ENCODE measurements at regions not wholly inside any gene's neighbourhood (a gene's known extent, or its start where the extent isn't known, plus 50 kb on each side); places are given as distances from the start of the nearest gene placed in this dataset.

DNA sequence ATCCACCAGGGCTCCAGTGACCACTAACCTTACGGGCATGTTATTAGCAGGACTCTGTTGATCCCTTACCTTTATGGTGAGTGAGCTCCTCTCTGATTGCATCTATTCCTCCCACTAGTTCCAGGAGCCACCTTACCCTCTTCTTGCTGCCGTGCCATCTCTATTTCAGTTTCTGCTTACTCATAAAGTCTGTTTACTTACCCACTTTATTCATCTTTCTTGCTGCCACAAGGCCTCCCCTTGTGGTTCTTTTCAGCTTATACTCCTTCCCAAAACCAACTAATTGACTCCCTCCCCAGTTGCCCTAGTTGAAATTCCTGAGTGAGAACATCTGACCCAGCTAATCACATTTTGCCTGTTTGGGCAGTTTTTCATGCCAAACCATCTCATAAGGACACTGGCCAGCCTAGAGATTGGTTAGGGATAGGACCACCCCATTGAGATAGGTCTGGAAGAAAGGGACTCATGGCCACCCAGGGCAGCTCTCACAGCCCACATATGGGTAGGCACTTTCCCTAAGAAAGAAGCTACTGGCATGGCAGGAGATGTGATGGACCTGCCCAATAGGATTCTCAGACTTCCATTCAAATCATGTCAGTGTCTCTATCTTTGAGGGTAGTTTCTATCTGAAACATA, 412.7 kb downstream of the EFNA5 start:
- DNase-seq, result no peak

DNA sequence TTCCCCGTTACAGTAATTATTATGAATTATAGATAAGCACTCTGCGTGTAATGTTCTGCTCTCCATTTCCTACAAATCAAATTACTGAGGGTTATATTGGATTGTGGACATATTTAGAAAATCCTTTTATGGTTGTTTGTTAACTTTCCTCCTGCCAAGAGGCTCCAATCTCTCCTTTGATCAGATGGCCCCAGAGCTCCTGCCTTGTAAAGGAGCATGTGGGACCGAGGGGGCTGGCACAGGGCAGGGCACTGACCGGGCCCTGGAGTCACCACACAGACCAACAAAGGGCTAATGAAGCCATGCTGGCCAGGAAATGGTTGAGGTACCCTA, 415.9 kb downstream of the EFNA5 start:
- DNase-seq, result no peak

DNA sequence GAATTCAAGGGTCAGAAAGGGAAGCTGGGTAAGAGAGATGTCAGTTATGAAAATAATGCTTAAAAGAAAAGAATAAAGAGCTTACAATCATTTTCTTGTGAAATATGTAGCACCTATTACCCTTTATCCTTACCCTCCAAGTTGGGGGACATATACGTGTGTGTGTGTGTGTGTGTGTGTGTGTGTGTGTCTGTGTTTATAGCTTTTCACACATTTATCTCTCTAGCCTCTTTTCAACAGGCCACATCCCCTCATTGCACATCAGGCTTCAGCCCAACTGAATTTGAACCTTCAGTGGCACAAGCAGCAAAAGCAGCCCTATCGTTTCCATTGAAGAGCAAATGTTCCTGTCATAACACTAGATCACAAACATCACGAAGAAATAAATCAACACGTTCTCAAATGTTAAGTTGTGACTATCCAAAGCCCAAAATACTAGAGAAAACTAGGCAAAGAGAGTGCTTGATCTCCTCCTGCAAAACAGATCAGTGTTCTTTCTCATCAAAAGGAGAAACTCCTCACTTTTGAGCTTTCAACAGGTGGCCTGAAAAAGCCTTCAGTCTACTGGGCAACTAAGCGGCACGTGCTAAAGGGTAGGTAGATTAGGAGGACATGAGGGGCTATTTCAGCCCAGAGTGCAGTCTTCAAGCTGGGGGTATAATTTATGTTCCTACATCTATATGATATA, 416.4 kb downstream of the EFNA5 start:
- DNase-seq, result no peak

DNA sequence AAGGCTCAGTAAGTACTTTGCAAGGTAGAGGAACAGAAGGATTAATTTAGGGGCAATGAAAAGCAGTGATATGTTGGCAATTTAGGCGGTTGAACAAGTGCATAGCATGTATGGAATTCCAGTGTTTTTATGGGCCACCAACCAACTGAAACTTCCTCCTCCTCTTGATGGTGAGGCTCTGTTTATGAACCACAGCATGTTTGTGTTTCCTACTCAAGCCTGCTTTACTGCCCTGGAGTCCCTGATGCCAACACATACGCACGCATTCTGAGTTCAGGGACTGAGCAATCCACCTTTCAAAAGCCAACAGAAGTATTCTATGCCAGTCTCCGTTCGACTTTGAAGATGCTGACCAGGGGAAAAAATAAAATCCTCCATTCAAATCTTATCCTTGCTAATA, 417.5 kb downstream of the EFNA5 start:
- DNase-seq, result no peak

DNA sequence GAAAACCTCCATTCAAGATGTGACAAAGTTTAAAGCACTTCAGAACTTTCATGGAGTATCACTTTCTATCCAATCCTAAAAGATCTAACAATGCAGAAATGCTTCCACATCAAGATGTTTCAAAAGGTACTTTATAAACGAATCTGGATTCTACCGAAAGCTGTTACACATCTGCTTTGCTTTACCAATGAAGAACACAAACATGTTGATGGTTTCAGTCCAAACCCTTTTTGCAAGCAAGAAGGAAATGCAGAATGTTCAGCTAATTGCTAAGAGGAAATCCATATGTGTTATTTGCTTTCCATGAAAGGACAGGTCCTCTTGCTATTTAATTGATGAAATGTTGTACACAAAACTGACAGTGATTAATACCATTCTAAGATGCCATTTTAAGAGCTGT, 419.6 kb downstream of the EFNA5 start:
- no peak for DNase-seq

DNA sequence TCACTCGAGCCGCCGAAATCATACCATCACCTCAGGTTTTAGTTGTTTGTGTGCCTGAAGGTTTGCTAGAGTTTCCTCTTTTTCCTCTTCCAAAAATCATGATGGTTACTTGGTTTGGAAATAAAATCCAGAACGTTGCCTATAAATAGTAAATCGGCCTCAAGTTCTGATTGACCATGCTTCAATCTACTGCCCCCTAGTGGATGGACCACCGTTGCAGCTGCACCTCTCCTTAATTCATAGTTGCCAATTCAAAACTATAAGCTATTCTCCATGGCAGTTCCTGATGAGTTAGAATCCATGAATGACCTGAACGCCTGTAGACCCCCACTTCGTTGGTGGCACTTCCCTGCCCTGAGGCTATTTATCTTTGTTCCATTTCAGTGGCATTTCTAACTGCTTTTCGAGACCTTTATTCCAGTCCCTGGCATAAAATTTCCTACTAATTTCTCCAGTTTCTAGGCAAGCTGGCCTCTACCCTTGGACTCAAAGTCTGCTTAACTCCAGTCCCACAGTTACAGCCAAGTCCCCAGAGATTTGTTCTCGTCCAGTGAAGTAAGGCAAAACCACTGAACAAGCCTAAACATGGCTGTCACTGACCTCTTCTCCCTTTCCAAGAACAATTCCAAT, 422.6 kb downstream of the EFNA5 start:
- peak; percentile 38 for DNase-seq

DNA sequence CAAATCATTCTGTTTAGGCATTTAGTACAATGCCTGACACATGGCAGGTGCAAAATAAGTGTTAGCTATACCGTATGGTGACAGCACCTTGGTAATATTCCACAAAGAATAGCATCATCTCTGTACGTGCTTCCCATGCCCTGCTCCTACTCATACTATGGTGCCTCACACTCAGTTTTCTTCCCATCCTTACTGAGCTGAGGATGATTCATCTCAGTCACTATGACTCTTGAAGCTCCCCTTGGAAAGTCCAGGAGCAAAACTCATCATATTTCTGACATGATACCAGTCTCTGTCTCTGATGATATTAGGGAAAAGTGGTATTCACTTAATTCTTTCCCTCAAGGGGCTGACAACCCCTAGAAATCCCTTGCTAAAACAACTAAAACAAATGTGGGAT, 423.3 kb downstream of the EFNA5 start:
- DNase-seq, result no peak

DNA sequence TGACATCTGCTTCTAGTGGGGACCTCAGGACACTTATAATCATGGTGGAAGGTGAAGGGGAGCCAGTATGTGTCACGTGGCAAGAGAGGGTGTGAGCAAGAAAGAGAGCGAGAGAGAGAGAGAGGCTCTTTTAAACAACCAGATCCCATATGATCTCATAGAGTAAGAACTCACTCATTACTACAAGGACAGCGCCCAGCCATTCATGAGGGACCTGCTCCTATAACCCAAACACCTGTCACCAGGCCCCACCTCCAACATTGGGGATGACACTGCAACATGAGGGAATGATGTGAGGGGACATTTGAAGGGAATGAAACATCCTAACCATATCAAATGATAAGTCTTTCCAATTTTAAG, 427.5 kb downstream of the EFNA5 start:
- no peak for DNase-seq

DNA sequence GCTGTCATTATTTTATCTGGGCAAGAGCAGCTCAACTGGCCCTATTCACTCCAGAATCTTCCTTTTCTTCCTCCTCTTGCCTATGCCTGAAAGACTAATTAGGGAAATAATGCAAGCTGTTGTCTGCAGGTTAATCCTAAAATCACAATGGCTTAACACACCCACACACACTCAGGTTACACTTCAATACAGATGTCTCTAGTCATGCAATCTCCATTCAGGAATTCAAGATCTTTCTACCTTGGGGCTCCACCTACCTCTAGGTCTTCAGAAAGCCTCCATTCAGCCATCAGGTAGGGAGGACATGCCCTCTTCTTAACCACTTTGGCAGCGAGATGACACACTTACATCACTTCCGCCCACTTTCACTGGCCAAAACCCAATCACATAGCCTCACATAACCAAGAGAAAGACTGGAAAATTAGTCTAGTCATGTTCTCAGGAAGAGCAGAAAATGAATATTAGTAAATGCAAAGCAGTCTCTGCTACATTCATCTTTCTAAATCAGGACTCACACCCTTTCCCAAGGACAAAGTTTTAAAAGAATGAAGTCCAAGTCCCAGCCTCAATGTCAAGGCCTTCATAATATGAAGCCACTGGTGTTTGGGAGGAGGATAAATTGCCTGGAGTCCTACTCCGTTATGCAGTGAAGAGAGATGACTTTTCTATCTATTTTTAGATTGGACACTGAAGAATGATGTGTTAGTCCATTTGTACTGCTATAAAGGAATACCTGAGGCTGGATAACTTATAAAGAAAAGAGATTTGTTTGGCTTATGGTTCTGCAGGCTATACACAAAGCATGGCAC, 428.1 kb downstream of the EFNA5 start:
- no peak for DNase-seq

DNA sequence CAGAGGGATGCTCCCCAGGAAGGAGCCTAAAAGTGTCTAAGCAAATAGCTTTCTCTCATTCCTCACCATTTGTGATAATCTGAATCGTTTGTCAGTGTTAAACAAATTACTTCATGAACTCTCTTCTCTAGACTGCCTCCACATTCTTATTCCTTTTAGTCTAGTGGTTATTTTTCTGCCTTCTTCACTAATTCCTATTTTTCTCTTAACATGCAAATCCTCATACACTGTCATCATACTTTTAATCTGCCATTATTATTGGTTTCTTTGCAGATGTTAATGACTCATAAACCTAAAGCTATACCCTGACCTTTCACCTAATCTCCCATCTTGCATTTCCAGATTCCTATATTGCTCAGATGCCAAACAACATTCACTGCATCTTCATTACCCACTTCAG, 428.9 kb downstream of the EFNA5 start:
- no peak for DNase-seq

DNA sequence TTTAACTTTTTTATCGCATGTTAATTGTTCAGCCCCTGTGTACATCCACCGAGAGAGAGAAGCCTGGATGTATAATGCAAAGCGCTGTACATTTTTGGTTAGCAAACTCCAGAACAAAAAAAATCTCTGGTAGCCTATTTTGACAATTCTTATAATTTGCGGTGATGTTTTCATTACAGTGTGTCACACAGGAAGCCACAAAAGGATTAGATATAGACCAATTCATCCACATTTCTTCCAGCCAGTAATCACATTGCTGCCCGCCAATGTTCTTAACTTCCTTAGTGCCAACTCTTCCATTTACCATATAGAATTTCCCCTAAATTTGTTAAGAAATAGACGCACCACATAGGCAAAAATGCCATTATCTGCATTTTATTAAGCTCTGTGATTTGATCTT, 435.6 kb downstream of the EFNA5 start:
- DNase-seq, result no peak

DNA sequence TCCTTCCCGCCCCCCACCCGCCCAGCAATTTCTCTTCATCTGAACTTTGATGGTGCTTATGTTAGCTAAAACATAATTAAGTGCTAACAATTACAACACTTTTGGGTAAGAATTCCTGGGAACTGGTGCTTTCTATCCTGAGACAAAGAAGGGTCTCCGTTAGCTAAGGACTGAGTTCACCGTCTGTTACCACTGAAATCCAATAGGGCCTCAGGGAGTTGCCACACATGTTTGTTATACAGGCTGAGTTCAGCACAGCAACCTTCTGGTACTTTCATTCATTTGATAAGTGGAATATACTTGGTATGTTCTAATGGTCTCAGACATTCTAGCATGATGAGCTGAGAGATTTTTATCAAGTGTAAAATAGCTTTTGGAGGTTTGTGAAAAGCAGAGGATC, 437.9 kb downstream of the EFNA5 start:
- no peak for DNase-seq

DNA sequence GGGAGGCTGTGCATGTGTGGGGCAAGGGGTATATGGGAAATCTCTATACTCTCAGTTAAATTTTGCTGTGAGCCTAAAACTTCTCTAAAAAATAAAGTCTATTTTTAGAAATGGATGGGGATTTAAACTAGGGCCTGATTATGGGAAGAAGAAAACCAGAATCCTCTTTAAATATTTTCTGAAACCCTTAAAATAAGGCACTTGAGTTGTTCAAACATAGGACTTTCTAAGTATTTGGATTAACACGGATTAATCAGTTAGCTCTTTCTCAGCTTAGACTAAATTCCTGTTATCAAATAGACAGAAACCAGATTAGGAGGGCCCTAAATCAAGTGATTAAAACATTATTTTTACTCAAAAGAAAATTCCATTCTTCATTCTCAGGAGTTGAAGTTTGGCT, 438.4 kb downstream of the EFNA5 start:
- DNase-seq, result no peak

DNA sequence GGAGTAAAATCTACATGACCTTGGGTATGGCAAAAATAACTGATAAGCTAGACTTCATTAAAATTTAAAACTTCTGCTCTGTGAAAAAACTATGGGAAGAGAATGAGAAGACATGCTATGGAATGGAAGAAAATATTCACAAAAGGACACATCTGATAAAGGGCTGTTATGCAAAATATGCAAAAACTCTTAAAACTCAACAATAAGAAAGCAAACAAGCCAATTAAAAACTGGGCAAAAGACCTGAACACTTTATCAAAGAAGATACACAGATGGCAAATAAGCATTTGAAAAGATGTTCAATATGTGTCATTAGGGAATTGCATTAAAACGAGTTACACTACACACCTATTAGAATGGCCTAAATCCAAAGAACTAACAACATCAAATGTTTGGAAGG, 439.5 kb downstream of the EFNA5 start:
- DNase-seq, result no peak

DNA sequence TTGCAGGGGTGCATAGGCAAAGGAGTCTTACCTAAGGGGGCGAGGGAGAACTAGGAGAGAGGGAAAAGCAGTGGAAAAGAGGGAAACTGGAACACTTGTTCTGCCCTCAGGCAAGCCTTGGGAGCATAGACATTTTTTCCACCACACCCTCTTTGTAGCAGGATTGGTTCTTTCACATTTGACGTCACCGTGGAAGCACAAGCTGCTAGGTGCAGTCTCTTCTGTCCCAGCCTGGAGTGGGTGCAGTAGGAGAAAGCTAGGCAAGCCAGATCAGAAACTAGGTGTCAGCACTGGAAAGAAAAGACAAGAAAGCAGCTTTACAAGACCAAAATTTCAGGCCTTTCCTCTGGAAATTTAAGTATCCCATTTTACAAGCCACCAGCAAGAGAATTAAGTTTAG, 440.4 kb downstream of the EFNA5 start:
- no peak for DNase-seq

DNA sequence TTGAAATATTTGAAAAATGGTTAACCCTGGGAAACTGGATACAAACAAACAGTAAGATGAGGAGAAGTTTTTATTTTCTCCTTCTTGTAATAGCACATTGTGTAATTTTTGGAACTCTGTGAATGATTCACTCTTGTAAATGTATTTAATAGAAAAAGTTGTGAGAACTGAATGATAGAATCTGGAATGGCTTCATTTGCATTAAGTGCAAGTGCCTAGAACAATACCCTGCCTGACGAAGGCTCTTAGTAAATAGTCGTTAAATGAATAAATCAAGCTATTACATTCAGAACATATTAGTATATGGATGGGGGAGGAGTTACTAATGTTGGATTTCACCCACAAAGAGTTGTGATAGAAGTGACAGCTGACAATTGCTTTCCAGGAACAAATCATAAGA, 442.5 kb downstream of the EFNA5 start:
- DNase-seq, result no peak

DNA sequence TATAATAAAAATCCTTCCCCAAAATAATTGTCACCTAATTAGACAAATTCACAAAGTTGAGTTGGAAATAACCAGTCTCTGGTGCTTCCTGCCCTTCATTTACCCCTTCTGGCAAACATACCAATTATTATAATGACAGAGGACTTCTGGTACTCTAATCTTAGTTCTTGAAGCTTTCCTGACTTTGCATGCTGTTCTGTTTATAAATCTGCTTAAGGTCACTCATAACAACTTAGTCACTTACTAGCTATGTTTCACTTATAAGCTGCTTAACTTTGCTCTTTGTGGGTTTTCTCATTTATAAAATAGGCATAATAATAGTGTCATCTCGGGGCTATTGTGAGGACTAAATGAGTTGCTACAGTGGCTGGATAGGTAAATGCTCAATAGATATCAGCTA, 446.5 kb downstream of the EFNA5 start:
- DNase-seq, result no peak

DNA sequence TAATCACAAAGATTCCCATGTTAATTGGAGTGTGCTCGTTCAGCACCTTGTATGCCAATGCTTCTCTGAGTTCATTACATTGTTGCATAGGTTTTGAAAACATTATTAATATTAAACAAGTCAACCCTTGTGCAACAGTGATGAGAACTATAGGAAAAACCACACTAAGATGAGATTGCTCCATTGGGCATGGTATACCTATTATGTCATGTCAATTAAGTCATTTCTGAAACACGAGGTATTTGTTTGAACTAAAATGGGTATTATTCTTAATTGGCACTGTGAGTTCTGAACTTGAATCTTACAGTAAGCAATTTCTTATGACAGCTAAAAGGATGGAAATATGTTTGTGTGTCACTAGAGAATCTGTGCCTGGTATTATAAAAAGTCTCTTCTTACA, 447.7 kb downstream of the EFNA5 start:
- no peak for DNase-seq

DNA sequence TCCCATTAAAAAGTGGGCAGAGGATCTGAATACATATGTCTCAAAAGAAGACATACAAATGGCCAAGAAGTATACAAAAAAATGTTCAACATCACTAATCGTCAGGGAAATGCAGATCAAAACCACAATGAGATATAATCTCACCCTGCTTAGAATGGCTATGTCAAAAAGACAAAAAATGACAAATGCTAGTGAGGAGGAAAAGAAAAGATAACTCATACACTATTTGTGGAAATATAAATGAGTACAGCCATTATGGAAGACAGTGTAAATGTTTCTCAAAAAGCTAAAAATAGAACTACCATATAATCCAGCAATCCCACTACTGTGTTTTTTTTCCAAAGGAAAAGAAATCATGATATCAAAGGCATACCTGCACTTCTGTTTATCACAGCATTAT, 450.7 kb downstream of the EFNA5 start:
- no peak for DNase-seq

DNA sequence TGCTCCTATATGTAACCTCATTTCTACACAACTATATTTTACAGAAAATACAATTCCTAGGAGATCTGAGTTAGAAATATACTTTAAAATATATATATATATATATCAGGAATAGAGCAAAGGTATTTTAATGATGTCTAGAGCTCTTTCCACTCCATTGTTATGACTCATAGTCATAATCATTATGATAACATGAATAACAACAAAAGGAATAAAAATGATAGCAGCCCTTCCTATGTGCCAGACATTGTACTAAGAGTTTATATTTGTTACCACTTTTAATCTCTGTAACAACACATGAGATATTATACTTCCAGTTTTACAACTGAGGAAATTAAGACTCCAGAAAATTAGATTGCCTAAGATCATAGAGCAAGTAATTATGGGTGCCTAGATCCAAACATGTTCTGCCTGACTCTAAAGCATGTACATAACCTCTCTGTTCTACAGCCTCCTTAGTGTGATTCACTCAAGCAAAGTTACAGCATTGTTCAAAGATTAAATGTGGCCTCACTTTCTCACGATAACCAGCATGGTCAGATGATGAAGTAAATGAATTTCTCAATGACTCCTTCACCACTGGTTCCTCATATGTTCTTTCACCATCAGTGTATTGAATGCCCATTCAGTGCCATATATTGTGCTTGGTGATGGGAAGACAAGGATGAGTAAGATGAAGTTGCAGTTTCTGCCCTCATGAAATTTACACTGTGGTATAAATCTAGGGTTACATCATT, 452.1 kb downstream of the EFNA5 start:
- DNase-seq, result no peak

DNA sequence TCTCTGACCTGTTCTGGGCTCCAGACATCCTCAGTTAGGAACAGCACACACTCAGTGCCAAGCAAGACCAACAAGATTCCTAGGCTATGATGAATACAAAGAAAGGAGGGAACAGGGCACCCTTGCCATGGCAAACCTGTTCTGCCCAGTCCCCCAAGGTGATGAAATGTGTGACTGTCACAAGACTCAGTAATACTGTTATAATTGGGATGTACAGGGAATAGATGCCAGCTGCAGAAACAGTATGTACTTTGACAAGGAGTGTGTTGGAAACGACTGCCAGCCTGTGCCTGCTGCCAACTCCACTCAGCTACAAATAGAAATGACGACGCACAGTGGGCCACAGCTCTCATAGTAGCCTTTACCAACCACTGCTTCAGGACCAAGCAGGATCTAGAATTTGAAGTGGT, 453.0 kb downstream of the EFNA5 start:
- no peak for DNase-seq

DNA sequence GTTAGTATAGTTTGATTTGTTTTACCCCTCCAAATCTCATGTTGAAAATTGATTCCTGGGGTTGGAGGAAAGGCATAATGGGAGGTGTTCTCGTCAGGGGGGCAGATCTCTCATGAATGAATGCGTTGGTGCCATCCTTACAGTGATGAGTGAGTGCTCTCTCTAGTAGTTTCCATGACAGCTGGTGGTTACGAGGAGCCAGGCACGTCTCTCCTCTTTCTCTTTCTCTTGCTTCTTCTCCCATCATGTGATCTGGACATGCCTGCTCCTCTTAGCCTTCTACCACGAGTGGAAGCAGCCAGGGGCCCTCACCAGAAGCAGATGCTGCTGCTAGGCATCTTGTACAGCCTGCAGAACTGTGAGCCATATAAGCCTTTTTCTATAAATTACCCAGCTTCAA, 454.1 kb downstream of the EFNA5 start:
- DNase-seq, result no peak

DNA sequence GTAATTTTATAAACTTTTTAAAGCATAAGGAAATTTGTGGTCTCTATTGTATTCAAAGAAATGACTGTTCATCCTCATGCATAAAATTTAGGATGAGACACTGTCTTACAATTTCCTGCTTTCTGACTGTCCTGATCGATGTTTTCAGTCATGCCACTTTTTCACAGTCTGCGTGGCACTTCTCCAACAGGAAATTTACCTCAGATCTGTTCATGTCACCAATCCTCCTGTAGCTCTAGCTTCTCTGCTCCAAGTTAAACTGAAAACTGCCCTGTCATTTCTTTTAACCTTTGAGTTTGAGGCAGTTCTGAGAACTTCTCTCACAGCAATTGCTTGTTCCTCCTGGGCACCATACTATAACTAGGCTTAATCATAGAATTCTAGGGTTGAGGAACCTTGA, 455.1 kb downstream of the EFNA5 start:
- no peak for DNase-seq

Data from retina (tissue), 1 donor.